Naive thymus-derived CD4-positive, alpha-beta T cell (primary cell): ENCODE measurements at regions not wholly inside any gene's neighbourhood (a gene's known extent, or its start where the extent isn't known, plus 50 kb on each side); places are given as distances from the start of the nearest gene placed in this dataset.
"Not testable (repeated sequence)": the region's sequence is repeated elsewhere in the genome, so short reads cannot be mapped to it uniquely, and the experiment has no call there.

Experiments used
- ATAC-seq: fragments of 150-1000 bp; cut with Tn5 transposase; 2 replicates; pipeline ENCODE4 v1.10.0; 2021; ENCODE audit warnings: mild to moderate bottlenecking, moderate library complexity
- CTCF ChIA-PET: fragments of 350-600 bp; sonication (Branson Sonifier 250); formaldehyde crosslinking; loops from one replicate; lab custom pipeline; 2021; ENCODE audit warnings: antibody characterized with exemption; lab: Charles Lee
- POLR2A ChIA-PET: fragments of 350-600 bp; sonication (Branson Sonifier 250); formaldehyde crosslinking; loops from one replicate; lab custom pipeline; 2021; ENCODE audit warnings: antibody characterized with exemption, inconsistent platforms; lab: Charles Lee
- DNase-seq, 9 donors: peaks; one replicate each; pipeline versions ENCODE4 v3.0.0 to v3.0.0-alpha.2; 2020 to 2022; ENCODE audit warnings: mixed read lengths in 1 of 9
- H3K27ac ChIP-seq: one replicate; pipeline ENCODE4 v1.7.0; 2013; ENCODE audit warnings: mild to moderate bottlenecking, low read depth, low read length, moderate library complexity
- H3K27me3 ChIP-seq, 2 donors: one replicate each; pipeline ENCODE4 v1.7.0; 2013; ENCODE audit warnings: low read length in 2 of 2, mild to moderate bottlenecking in 2 of 2, moderate library complexity in 2 of 2; ENCODE audit not compliant: control insufficient read depth in 2 of 2, insufficient read depth in 2 of 2
- H3K36me3 ChIP-seq, 3 experiments: 1 replicate in 2 of 3; 2 replicates in 1 of 3; pipeline ENCODE4 v1.7.0; 2013; ENCODE audit warnings: low read length in 3 of 3, mild to moderate bottlenecking in 3 of 3, moderate library complexity in 1 of 3; ENCODE audit not compliant: insufficient read depth in 3 of 3, control insufficient read depth in 2 of 3
- H3K4me1 ChIP-seq, 2 donors: one replicate each; pipeline ENCODE4 v1.7.0; 2013; ENCODE audit warnings: low read length in 2 of 2, mild to moderate bottlenecking in 2 of 2, moderate library complexity in 1 of 2; ENCODE audit not compliant: control insufficient read depth in 2 of 2, insufficient read depth in 2 of 2
- H3K4me3 ChIP-seq: 2 replicates; pipeline ENCODE4 v1.7.0; 2013; ENCODE audit warnings: mild to moderate bottlenecking, low read length
- H3K9me3 ChIP-seq, 3 experiments: 1 replicate in 2 of 3; 2 replicates in 1 of 3; pipeline ENCODE4 v1.7.0; 2013; ENCODE audit warnings: low read length in 3 of 3; ENCODE audit not compliant: control insufficient read depth in 2 of 3
- H3K27ac Mint-ChIP-seq, 9 donors: one replicate each; pipeline ENCODE4 v1.8.0; 2020 to 2022; ENCODE audit warnings: mixed read lengths in 9 of 9, mild to moderate bottlenecking in 8 of 9, moderate library complexity in 5 of 9, inconsistent platforms in 2 of 9
- H3K27me3 Mint-ChIP-seq, 5 donors: one replicate each; pipeline ENCODE4 v1.8.0; 2021 to 2022; ENCODE audit warnings: mixed read lengths in 5 of 5, mild to moderate bottlenecking in 1 of 5
- H3K36me3 Mint-ChIP-seq, 5 donors: one replicate each; pipeline ENCODE4 v1.8.0; 2020 to 2022; ENCODE audit warnings: mixed read lengths in 5 of 5, mild to moderate bottlenecking in 3 of 5, inconsistent platforms in 1 of 5
- H3K4me1 Mint-ChIP-seq, 7 donors: one replicate each; pipeline ENCODE4 v1.8.0; 2020 to 2022; ENCODE audit warnings: mixed read lengths in 7 of 7, mild to moderate bottlenecking in 3 of 7, inconsistent platforms in 1 of 7
- H3K4me3 Mint-ChIP-seq, 10 donors: one replicate each; pipeline ENCODE4 v1.8.0; 2020 to 2022; ENCODE audit warnings: mild to moderate bottlenecking in 10 of 10, mixed read lengths in 10 of 10, moderate library complexity in 6 of 10, inconsistent platforms in 2 of 10
- H3K9me3 Mint-ChIP-seq, 11 donors: one replicate each; pipeline ENCODE4 v1.8.0; 2020 to 2022; ENCODE audit warnings: mixed read lengths in 11 of 11, mild to moderate bottlenecking in 4 of 11, inconsistent platforms in 1 of 11, moderate library complexity in 1 of 11
- intact Hi-C, 2 donors: fragments of 100-400 bp; cut with micrococcal nuclease; formaldehyde crosslinking; loops; one replicate each; pipeline ENCODE4 v1.15.1; 2023

DNA sequence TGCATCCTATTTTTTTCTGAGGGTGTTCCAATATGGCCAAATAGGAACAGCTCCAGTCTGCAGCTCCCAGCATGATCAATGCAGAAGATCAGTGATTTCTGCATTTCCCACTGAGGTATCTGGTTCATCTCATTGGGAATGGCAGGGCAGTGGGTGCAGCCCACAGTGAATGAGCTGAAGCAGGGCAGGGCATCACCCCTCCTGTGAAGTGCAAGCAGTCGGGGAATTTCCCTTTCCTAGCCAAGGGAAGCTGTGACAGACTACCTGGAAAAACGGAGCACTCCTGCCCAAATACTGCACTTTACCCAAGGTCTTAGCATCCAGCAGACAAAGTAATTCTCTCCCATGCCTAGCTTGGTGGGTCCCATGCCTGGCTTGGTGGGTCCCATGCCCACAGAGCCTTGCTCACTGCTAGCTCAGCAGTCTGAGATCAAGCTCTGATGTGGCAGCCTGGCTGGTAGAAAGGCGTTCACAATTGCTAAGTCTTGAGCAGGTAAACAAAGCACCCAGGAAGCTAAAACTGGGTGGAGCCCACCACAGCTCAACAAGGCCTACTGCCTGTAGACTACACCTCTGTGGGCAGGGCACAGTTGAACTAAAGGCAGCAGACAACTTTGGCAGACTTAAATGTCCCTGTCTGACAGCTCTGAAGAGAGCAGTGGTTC lies 352.0 kb downstream of the CDY1B start:
- ATAC-seq = peak; percentile 67
- H3K9me3 Mint-ChIP-seq, H3K4me1 Mint-ChIP-seq, H3K36me3 Mint-ChIP-seq, H3K27ac Mint-ChIP-seq, POLR2A ChIA-PET, DNase-seq, H3K27me3 Mint-ChIP-seq, H3K9me3 ChIP-seq, intact Hi-C loops, H3K4me3 Mint-ChIP-seq, H3K27ac ChIP-seq, H3K4me3 ChIP-seq, H3K27me3 ChIP-seq, H3K4me1 ChIP-seq, H3K36me3 ChIP-seq, CTCF ChIA-PET: not testable (repeated sequence)

DNA sequence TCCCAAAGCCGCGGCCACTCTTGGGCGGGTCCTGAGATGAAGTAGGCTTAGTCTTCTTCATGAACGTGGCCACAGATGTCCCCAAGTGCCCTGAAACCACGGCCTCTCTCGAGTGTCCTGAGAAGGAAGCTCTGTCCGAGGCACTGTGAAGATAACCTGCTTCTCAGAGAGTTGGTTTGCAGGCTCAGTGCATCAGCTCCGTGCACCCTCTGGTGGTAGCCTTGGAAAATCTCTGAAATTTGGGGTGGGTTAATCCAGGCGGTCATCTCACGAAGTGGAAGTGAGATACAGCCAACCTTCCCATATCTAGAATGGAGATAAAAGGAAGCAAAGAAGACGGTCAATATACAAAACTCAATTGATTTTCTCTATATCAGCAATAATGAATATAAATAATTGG lies 365.9 kb downstream of the CDY1B start:
- H3K4me1 Mint-ChIP-seq, DNase-seq, H3K4me3 Mint-ChIP-seq, intact Hi-C loops, H3K4me1 ChIP-seq, ATAC-seq, H3K27me3 Mint-ChIP-seq, H3K4me3 ChIP-seq, H3K27ac Mint-ChIP-seq, H3K27ac ChIP-seq, POLR2A ChIA-PET, CTCF ChIA-PET, H3K36me3 Mint-ChIP-seq, H3K36me3 ChIP-seq, H3K9me3 Mint-ChIP-seq, H3K9me3 ChIP-seq, H3K27me3 ChIP-seq: not testable (repeated sequence)

DNA sequence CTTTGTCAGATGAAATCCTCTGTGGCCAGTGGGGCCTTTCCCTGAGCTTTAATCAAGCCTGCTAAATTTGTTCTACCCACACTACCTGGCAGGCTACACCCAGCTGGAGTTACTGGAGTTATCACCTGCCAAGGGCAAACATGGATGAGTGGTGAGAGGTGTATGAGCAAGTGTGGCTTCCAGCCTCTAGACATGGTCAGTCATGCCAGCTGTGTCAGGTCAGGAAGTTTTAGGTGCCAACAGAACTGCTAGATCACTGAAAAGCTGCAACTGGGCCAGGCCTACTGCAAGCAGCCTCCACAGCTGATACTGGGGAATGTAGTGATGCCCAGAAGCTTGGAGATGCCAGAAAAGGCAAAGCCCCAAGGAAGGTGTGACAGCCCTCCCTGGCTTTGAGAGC lies 378.0 kb downstream of the CDY1B start:
- H3K27ac Mint-ChIP-seq, H3K27me3 ChIP-seq, ATAC-seq, H3K36me3 Mint-ChIP-seq, H3K27ac ChIP-seq, H3K4me1 ChIP-seq, H3K9me3 Mint-ChIP-seq, POLR2A ChIA-PET, H3K27me3 Mint-ChIP-seq, CTCF ChIA-PET, DNase-seq, H3K4me3 ChIP-seq, intact Hi-C loops, H3K4me1 Mint-ChIP-seq, H3K9me3 ChIP-seq, H3K4me3 Mint-ChIP-seq, H3K36me3 ChIP-seq: not testable (repeated sequence)

- H3K36me3 Mint-ChIP-seq, H3K4me3 Mint-ChIP-seq, H3K27ac Mint-ChIP-seq, intact Hi-C loops, DNase-seq, ATAC-seq, H3K36me3 ChIP-seq, H3K4me1 Mint-ChIP-seq, H3K27me3 Mint-ChIP-seq, H3K9me3 Mint-ChIP-seq, POLR2A ChIA-PET, H3K4me3 ChIP-seq, CTCF ChIA-PET, H3K27ac ChIP-seq, H3K9me3 ChIP-seq, H3K4me1 ChIP-seq, H3K27me3 ChIP-seq: not testable (repeated sequence)
These were observed 403.0 kb downstream of the DAZ2 start for GRCh38 chrY:23622313-23622712.

GRCh38 chrY:23610449-23610848 lies 391.1 kb downstream of the DAZ2 start:
- H3K27ac ChIP-seq, H3K27me3 ChIP-seq, H3K36me3 ChIP-seq, intact Hi-C loops, H3K27ac Mint-ChIP-seq, H3K4me1 Mint-ChIP-seq, H3K9me3 Mint-ChIP-seq, DNase-seq, H3K36me3 Mint-ChIP-seq, H3K4me3 Mint-ChIP-seq, H3K4me1 ChIP-seq, POLR2A ChIA-PET, H3K9me3 ChIP-seq, ATAC-seq, CTCF ChIA-PET, H3K27me3 Mint-ChIP-seq, H3K4me3 ChIP-seq: not testable (repeated sequence)

GRCh38 chrY:23596509-23596908 lies 377.2 kb downstream of the DAZ2 start:
- H3K4me3 Mint-ChIP-seq, H3K27me3 ChIP-seq, H3K4me3 ChIP-seq, H3K27me3 Mint-ChIP-seq, DNase-seq, H3K9me3 ChIP-seq, H3K4me1 Mint-ChIP-seq, intact Hi-C loops, H3K9me3 Mint-ChIP-seq, H3K27ac Mint-ChIP-seq, H3K36me3 Mint-ChIP-seq, H3K36me3 ChIP-seq, POLR2A ChIA-PET, CTCF ChIA-PET, H3K27ac ChIP-seq, H3K4me1 ChIP-seq: not testable (repeated sequence)
- peak; percentile 45 for ATAC-seq

DNA sequence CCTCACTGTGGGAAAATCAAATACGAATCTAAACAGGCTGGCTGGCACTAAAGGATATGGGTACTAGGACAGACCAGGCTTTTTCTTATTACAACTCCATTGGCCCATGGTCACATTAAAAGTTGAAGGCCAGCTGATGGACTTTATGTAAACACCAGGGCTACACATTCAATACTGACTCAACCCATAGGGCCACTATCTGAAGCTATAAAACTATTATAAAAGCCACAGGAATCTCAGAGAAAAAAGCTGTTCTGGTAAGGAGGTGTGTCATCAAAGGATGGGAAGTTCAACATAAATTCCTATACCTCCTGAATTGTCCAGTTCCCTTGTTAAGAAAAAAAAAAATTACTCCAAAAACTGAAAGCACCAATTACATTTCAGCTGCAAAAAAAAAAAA lies 370.9 kb downstream of the DAZ2 start:
- CTCF ChIA-PET, H3K36me3 Mint-ChIP-seq, intact Hi-C loops: not testable (repeated sequence)

More for the DNA sequence above, 370.9 kb downstream of the DAZ2 start:
- H3K4me3 ChIP-seq, H3K9me3 ChIP-seq, H3K27me3 ChIP-seq, DNase-seq, H3K4me1 ChIP-seq, ATAC-seq, H3K27ac ChIP-seq, H3K4me3 Mint-ChIP-seq, H3K27ac Mint-ChIP-seq, H3K36me3 ChIP-seq, POLR2A ChIA-PET, H3K27me3 Mint-ChIP-seq, H3K9me3 Mint-ChIP-seq, H3K4me1 Mint-ChIP-seq: not testable (repeated sequence)
